WERI-Rb-1 (cell line): ENCODE measurements at regions not wholly inside any gene's neighbourhood (a gene's known extent, or its start where the extent isn't known, plus 50 kb on each side); places are given as distances from the start of the nearest gene placed in this dataset.

Source experiments
- DNase-seq: peaks from one replicate; pipeline ENCODE4 v3.0.0-alpha.2; 2020
- H3K27ac ChIP-seq: fragments of 250-450 bp; sonication (Bioruptor Pico); 2 replicates; pipeline ENCODE4 v1.5.1; 2020; ENCODE audit warnings: mild to moderate bottlenecking, moderate library complexity
- H3K27me3 ChIP-seq: fragments of 250-450 bp; sonication (Bioruptor Pico); 2 replicates; pipeline ENCODE4 v1.5.1; 2021; ENCODE audit warnings: mild to moderate bottlenecking, low read depth, moderate library complexity; ENCODE audit not compliant: insufficient read depth, severe bottlenecking
- H3K36me3 ChIP-seq: fragments of 250-450 bp; sonication (Bioruptor Pico); 2 replicates; pipeline ENCODE4 v1.5.1; 2020; ENCODE audit warnings: mild to moderate bottlenecking, moderate library complexity
- H3K4me3 ChIP-seq: 2 replicates; pipeline ENCODE4 v1.5.1; 2011; ENCODE audit warnings: low read depth, mild to moderate bottlenecking, control low read depth, low read length
- H3K9me3 ChIP-seq: fragments of 250-450 bp; sonication (Bioruptor Pico); 2 replicates; pipeline ENCODE4 v1.5.1; 2021; ENCODE audit warnings: mild to moderate bottlenecking, moderate library complexity; ENCODE audit not compliant: severe bottlenecking
- TF ChIP-seq, protein P1 (sequence below): IDR thresholded peaks from 2 replicates; pipeline ENCODE4 v1.5.1; 2011; ENCODE audit warnings: low read depth, mild to moderate bottlenecking, control low read depth, inconsistent platforms, low read length

GRCh38 chr12:91632042-91632786 is 449.6 kb upstream of the DCN start:
- peaks cover 6% of the 10 kb centered on the region for H3K9me3 ChIP-seq
- H3K27me3 ChIP-seq: no peaks in the 10 kb centered on the region
- TF ChIP-seq, protein P1, sequence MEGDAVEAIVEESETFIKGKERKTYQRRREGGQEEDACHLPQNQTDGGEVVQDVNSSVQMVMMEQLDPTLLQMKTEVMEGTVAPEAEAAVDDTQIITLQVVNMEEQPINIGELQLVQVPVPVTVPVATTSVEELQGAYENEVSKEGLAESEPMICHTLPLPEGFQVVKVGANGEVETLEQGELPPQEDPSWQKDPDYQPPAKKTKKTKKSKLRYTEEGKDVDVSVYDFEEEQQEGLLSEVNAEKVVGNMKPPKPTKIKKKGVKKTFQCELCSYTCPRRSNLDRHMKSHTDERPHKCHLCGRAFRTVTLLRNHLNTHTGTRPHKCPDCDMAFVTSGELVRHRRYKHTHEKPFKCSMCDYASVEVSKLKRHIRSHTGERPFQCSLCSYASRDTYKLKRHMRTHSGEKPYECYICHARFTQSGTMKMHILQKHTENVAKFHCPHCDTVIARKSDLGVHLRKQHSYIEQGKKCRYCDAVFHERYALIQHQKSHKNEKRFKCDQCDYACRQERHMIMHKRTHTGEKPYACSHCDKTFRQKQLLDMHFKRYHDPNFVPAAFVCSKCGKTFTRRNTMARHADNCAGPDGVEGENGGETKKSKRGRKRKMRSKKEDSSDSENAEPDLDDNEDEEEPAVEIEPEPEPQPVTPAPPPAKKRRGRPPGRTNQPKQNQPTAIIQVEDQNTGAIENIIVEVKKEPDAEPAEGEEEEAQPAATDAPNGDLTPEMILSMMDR: no peak
- H3K36me3 ChIP-seq: no peaks in the 10 kb centered on the region
- H3K27ac ChIP-seq: no peak overlapping the region
- no peak for DNase-seq
- no peak overlapping the region for H3K4me3 ChIP-seq

- H3K36me3 ChIP-seq: no peaks in the 10 kb centered on the region
- peaks cover 11% of the 10 kb centered on the region for H3K9me3 ChIP-seq
- TF ChIP-seq, protein P1: no peak
- no peak overlapping the region for H3K4me3 ChIP-seq
- no peaks in the 10 kb centered on the region for H3K27me3 ChIP-seq
- no peak for DNase-seq
- peak overlapping the region; percentile 77 for H3K27ac ChIP-seq
These were observed 448.1 kb upstream of the DCN start for GRCh38 chr12:91630596-91631293.

DNA sequence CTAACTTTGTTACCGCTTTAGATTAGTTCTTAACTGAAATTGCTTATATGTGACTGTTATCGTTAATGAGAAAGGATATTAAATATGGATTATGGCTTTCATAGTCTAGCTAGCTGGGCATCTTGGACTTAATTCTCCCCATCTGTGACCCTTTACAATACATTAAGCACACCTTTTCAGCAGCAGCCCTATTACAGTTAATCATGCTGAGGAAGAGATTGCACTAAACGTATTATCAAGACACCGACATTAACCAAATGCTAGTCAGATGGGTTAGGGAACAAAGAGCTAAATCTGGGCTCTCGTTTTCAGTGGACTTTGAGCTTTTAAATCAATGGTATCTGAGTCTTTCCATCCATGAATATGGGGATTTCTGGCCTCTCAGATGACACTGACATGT is 447.5 kb upstream of the DCN start:
- Histone ChIP-seq H3K36me3 (no peaks in the 10 kb centered on the region), H3K4me3 (no peak overlapping the region), H3K27ac (peak overlapping the region; percentile 77), H3K9me3 (peaks cover 11% of the 10 kb centered on the region), H3K27me3 (no peaks in the 10 kb centered on the region)
- TF ChIP-seq, protein P1: no peak
- DNase-seq: peak; percentile 41

GRCh38 chr12:91629440-91629839 is 446.8 kb upstream of the DCN start:
- Histone ChIP-seq H3K4me3 (no peak overlapping the region), H3K27ac (peak overlapping the region; percentile 63), H3K27me3 (no peaks in the 10 kb centered on the region), H3K36me3 (no peaks in the 10 kb centered on the region), H3K9me3 (peaks cover 11% of the 10 kb centered on the region)
- DNase-seq: no peak
- TF ChIP-seq, protein P1: no peak

GRCh38 chr12:91628656-91629055 is 446.0 kb upstream of the DCN start:
- Histone ChIP-seq H3K27me3 (no peaks in the 10 kb centered on the region), H3K36me3 (no peaks in the 10 kb centered on the region), H3K9me3 (peaks cover 13% of the 10 kb centered on the region), H3K4me3 (no peak overlapping the region), H3K27ac (peak overlapping the region; percentile 19)
- TF ChIP-seq, protein P1: no peak
- DNase-seq: no peak
